HG02759 (cell line): ENCODE measurements at regions not wholly inside any gene's neighbourhood (a gene's known extent, or its start where the extent isn't known, plus 50 kb on each side); places are given as distances from the start of the nearest gene placed in this dataset.

Experiments used
- ATAC-seq: cut with Tn5 transposase; IDR thresholded peaks from one replicate; pipeline ENCODE4 v1.9.1; 2021; ENCODE audit warnings: mild to moderate bottlenecking, moderate library complexity; ENCODE audit not compliant: unreplicated experiment

GRCh38 chr5:97658116-97658900, 475.3 kb upstream of the RIOK2 start:
- ATAC-seq: no peak

GRCh38 chr5:97666783-97667182, 483.7 kb upstream of the RIOK2 start:
- ATAC-seq: no peak

GRCh38 chr5:97670447-97670846, 487.4 kb upstream of the RIOK2 start:
- ATAC-seq: no peak

- no peak for ATAC-seq
Measured at GRCh38 chr5:97676608-97677007, 493.6 kb upstream of the RIOK2 start.

GRCh38 chr5:97694091-97694490, 511.0 kb upstream of the RIOK2 start:
- no peak for ATAC-seq

- ATAC-seq: no peak
Measured at GRCh38 chr5:97714424-97714823, 531.4 kb upstream of the RIOK2 start.

- no peak for ATAC-seq
Measured at GRCh38 chr5:97726106-97726505, 543.1 kb upstream of the RIOK2 start.

GRCh38 chr5:97728920-97729319, 545.9 kb upstream of the RIOK2 start:
- no peak for ATAC-seq

- no peak for ATAC-seq
Measured at GRCh38 chr5:97729938-97730337, 546.9 kb upstream of the RIOK2 start.

GRCh38 chr5:97735209-97735608, 552.2 kb upstream of the RIOK2 start:
- ATAC-seq: no peak

GRCh38 chr5:97737608-97738007, 554.6 kb upstream of the RIOK2 start:
- no peak for ATAC-seq

- no peak for ATAC-seq
Measured at GRCh38 chr5:97745817-97746216, 562.8 kb upstream of the RIOK2 start.

GRCh38 chr5:97750576-97750975, 567.5 kb upstream of the RIOK2 start:
- ATAC-seq: no peak

GRCh38 chr5:97751540-97751939, 568.5 kb upstream of the RIOK2 start:
- ATAC-seq: no peak

GRCh38 chr5:97752871-97753270, 569.8 kb upstream of the RIOK2 start:
- ATAC-seq: no peak

GRCh38 chr5:97762483-97762882, 579.4 kb upstream of the RIOK2 start:
- ATAC-seq: no peak

GRCh38 chr5:97764700-97765099, 581.7 kb upstream of the RIOK2 start:
- no peak for ATAC-seq

- ATAC-seq: no peak
Measured at GRCh38 chr5:97778451-97778850, 595.4 kb upstream of the RIOK2 start.

GRCh38 chr5:97788369-97788768, 605.3 kb upstream of the RIOK2 start:
- ATAC-seq: no peak

- ATAC-seq: no peak
Measured at GRCh38 chr5:97797994-97798451, 615.0 kb upstream of the RIOK2 start.

- ATAC-seq: no peak
Measured at GRCh38 chr5:97801461-97801860, 618.4 kb upstream of the RIOK2 start.

GRCh38 chr5:97820138-97820537, 637.1 kb upstream of the RIOK2 start:
- ATAC-seq: no peak
